Keratinocyte (primary cell): ENCODE measurements at regions not wholly inside any gene's neighbourhood (a gene's known extent, or its start where the extent isn't known, plus 50 kb on each side); places are given as distances from the start of the nearest gene placed in this dataset.

Source experiments
- DNase-seq: peaks from one replicate; pipeline ENCODE4 v3.0.0-alpha.2; 2011; ENCODE audit warnings: low read depth, missing footprints, low spot score
- FAIRE-seq: peaks from 2 replicates; lab custom pipeline; 2011; peaks lifted over from hg19 to GRCh38; lab: Jason Lieb, UNC
- H2AFZ ChIP-seq: 2 replicates; pipeline ENCODE4 v1.6.0; 2012; ENCODE audit warnings: low read length, control low read depth, inconsistent platforms; ENCODE audit not compliant: control insufficient read depth
- H3K27ac ChIP-seq: 2 replicates; pipeline ENCODE4 v1.5.1; 2011; ENCODE audit warnings: low read length; ENCODE audit not compliant: control insufficient read depth, insufficient read depth
- H3K27me3 ChIP-seq: 3 replicates; pipeline ENCODE4 v1.6.0; 2011; ENCODE audit warnings: low read length; ENCODE audit not compliant: control insufficient read depth, insufficient read depth; ENCODE audit errors: extremely low read depth
- H3K36me3 ChIP-seq, 2 experiments: 2 replicates in 1 of 2; 3 replicates in 1 of 2; pipeline ENCODE4 v1.5.1; 2011; ENCODE audit warnings: low read length in 2 of 2, mild to moderate bottlenecking in 1 of 2; ENCODE audit not compliant: control insufficient read depth in 2 of 2, insufficient read depth in 2 of 2; ENCODE audit errors: extremely low read depth in 1 of 2
- H3K4me1 ChIP-seq: 3 replicates; pipeline ENCODE4 v1.5.1; 2011; ENCODE audit warnings: low read length; ENCODE audit not compliant: control insufficient read depth, insufficient read depth; ENCODE audit errors: extremely low read depth
- H3K4me2 ChIP-seq: 3 replicates; pipeline ENCODE4 v1.6.0; 2011; ENCODE audit warnings: low read depth, low read length; ENCODE audit not compliant: control insufficient read depth, insufficient read depth; ENCODE audit errors: extremely low read depth
- H3K4me3 ChIP-seq, 3 experiments: fragments of 200-600 bp in 1 of 3; sonication (generic) in 1 of 3; 2 replicates in 2 of 3; 3 replicates in 1 of 3; pipeline ENCODE4 v1.5.1; 2011 to 2016; ENCODE audit warnings: low read length in 3 of 3, mild to moderate bottlenecking in 3 of 3, control low read depth in 2 of 3, inconsistent platforms in 1 of 3, low read depth in 1 of 3, mixed read lengths in 1 of 3, mixed run types in 1 of 3, moderate library complexity in 1 of 3; ENCODE audit not compliant: control insufficient read depth in 2 of 3, insufficient read depth in 2 of 3; ENCODE audit errors: extremely low read depth in 1 of 3
- H3K79me2 ChIP-seq: 2 replicates; pipeline ENCODE4 v1.6.0; 2012; ENCODE audit warnings: low read length; ENCODE audit not compliant: control insufficient read depth, insufficient read depth
- H3K9ac ChIP-seq: 3 replicates; pipeline ENCODE4 v1.6.0; 2011; ENCODE audit warnings: low read length; ENCODE audit not compliant: control insufficient read depth, insufficient read depth; ENCODE audit errors: extremely low read depth
- H3K9me1 ChIP-seq: 3 replicates; pipeline ENCODE4 v1.6.0; 2011; ENCODE audit warnings: low read length; ENCODE audit not compliant: control insufficient read depth, insufficient read depth; ENCODE audit errors: extremely low read depth
- H3K9me3 ChIP-seq: 2 replicates; pipeline ENCODE4 v1.5.1; 2012; ENCODE audit warnings: low read depth, low read length; ENCODE audit not compliant: control insufficient read depth
- H4K20me1 ChIP-seq: 3 replicates; pipeline ENCODE4 v1.6.0; 2011; ENCODE audit warnings: low read length; ENCODE audit not compliant: control insufficient read depth, insufficient read depth; ENCODE audit errors: extremely low read depth
- EZH2 ChIP-seq: IDR thresholded peaks from one replicate; pipeline ENCODE4 v1.6.1; 2012; ENCODE audit warnings: inconsistent platforms, mild to moderate bottlenecking, low read length, moderate library complexity
- dilution Hi-C: fragments of 300-500 bp; cut with MboI; formaldehyde crosslinking; loops from one replicate; pipeline ENCODE4 v1.7.0; 2020; ENCODE audit warnings: low sequenced_read_pairs; ENCODE audit not compliant: extremely low pct_ligation_motif_present
- TF ChIP-seq, protein P1 (sequence below), 3 experiments: IDR thresholded peaks in 1 of 3; conservative IDR thresholded peaks in 1 of 3; optimal IDR thresholded peaks in 1 of 3; 2 replicates in 2 of 3; 3 replicates in 1 of 3; pipeline versions ENCODE3 to v1.5.1; 2011; ENCODE audit warnings: low read length in 3 of 3, mild to moderate bottlenecking in 3 of 3, moderate library complexity in 2 of 3, control low read depth in 1 of 3, inconsistent platforms in 1 of 3; ENCODE audit not compliant: insufficient read depth in 2 of 3; ENCODE audit errors: extremely low read depth in 1 of 3

DNA sequence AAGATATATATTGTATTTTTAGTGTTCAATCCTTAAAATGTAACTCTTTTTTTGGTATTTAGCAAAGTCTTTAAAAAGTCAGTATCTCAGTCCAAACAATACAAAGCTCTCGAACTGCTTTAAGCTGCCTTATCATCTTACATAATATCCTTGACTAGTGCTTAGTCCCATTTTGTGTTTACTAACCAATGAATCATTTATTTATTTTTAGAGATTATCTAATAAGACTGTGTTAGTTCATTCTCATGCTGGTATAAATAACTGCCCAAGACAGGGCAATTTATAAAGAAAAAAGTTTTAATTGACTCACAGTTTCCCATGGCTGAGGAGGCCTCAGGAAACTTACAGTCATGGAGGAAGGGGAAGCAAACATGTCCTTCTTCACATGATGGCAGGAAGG is 248.3 kb upstream of the KYNU start:
- no peak for DNase-seq
- Histone ChIP-seq H3K9me1 (no peaks in the 10 kb centered on the region), H4K20me1 (no peaks in the 10 kb centered on the region), H3K36me3 (no peaks in the 10 kb centered on the region), H2AFZ (no peak overlapping the region), H3K79me2 (no peaks in the 10 kb centered on the region), H3K9ac (no peak overlapping the region), H3K4me1 (no peaks in the 10 kb centered on the region), H3K9me3 (no peaks in the 10 kb centered on the region), H3K27me3 (no peaks in the 10 kb centered on the region), H3K4me2 (no peak overlapping the region), H3K27ac (no peak overlapping the region), H3K4me3 (no peak overlapping the region)
- FAIRE-seq = no peak
- TF ChIP-seq EZH2 = no peak
- TF ChIP-seq, protein P1, sequence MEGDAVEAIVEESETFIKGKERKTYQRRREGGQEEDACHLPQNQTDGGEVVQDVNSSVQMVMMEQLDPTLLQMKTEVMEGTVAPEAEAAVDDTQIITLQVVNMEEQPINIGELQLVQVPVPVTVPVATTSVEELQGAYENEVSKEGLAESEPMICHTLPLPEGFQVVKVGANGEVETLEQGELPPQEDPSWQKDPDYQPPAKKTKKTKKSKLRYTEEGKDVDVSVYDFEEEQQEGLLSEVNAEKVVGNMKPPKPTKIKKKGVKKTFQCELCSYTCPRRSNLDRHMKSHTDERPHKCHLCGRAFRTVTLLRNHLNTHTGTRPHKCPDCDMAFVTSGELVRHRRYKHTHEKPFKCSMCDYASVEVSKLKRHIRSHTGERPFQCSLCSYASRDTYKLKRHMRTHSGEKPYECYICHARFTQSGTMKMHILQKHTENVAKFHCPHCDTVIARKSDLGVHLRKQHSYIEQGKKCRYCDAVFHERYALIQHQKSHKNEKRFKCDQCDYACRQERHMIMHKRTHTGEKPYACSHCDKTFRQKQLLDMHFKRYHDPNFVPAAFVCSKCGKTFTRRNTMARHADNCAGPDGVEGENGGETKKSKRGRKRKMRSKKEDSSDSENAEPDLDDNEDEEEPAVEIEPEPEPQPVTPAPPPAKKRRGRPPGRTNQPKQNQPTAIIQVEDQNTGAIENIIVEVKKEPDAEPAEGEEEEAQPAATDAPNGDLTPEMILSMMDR (optimal IDR thresholded peaks at IDR 0.05 in 1 of 3, IDR thresholded peaks at IDR 0.05 in 1 of 3, conservative IDR thresholded peaks at IDR 0.05 in 1 of 3; ENCODE audit: extremely low read depth in 1 of 3, insufficient read depth in 2 of 3, low read length in 3 of 3) = no peak
- dilution Hi-C loops = no loop called here

DNA sequence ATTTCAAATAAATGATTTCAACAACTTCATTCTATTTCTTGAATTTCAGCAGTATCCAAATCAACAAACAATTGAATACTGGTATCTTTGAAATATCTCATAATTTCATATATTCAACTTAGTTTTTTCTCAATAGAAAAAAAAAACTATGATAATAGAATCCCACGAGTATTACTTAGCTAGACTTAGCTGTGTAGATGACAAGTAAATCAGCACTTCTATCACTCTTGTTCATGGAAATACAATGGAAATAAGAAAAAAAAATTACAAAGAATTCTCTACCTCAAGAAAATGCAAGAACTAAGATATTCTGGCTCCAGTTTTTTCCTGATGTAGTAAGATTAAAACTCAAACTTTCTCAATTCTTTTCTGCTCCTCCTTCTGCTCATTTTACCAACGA is 256.2 kb upstream of the KYNU start:
- no peaks in the 10 kb centered on the region for H4K20me1 ChIP-seq
- DNase-seq (no peak), FAIRE-seq (no peak)
- H3K9ac ChIP-seq = no peak overlapping the region
- TF ChIP-seq, protein P1 (optimal IDR thresholded peaks at IDR 0.05 in 1 of 3, IDR thresholded peaks at IDR 0.05 in 1 of 3, conservative IDR thresholded peaks at IDR 0.05 in 1 of 3; ENCODE audit: extremely low read depth in 1 of 3, insufficient read depth in 2 of 3, low read length in 3 of 3) = no peak
- TF ChIP-seq EZH2 = no peak
- no peak overlapping the region for H3K27ac ChIP-seq
- no peaks in the 10 kb centered on the region for H3K27me3 ChIP-seq
- H3K9me1 ChIP-seq = no peaks in the 10 kb centered on the region
- H3K4me3 ChIP-seq = no peak overlapping the region
- no peaks in the 10 kb centered on the region for H3K79me2 ChIP-seq
- no peaks in the 10 kb centered on the region for H3K9me3 ChIP-seq
- no peaks in the 10 kb centered on the region for H3K36me3 ChIP-seq
- no peak overlapping the region for H2AFZ ChIP-seq
- no peak overlapping the region for H3K4me2 ChIP-seq
- H3K4me1 ChIP-seq = no peaks in the 10 kb centered on the region
- dilution Hi-C loops = no loop called here
